ENCODE measurements at regions not wholly inside any gene's neighbourhood (a gene's known extent, or its start where the extent isn't known, plus 50 kb on each side); places are given as distances from the start of the nearest gene placed in this dataset.

- in situ Hi-C loops (cut with MboI) (no loop called here), intact Hi-C loops (cut with micrococcal nuclease; ENCODE audit: unreplicated experiment) (no loop called here)
- Histone ChIP-seq H2AFZ (ENCODE audit: control insufficient read depth, low read depth, low read length) (no peak overlapping the region), H3K9me3 (replicated peaks; ENCODE audit: control insufficient read depth, insufficient read depth, low read length) (no peaks in the 10 kb centered on the region), H3K27me3 (replicated peaks in 1 of 2; ENCODE audit: control insufficient read depth in 2 of 2, insufficient read depth in 2 of 2, low read length in 1 of 2) (no peaks in the 10 kb centered on the region), H3K36me3 (ENCODE audit: control insufficient read depth in 2 of 2, insufficient read depth in 2 of 2, low read length in 1 of 2) (no peaks in the 10 kb centered on the region), H3K79me2 (ENCODE audit: control insufficient read depth, insufficient read depth, low read length) (no peaks in the 10 kb centered on the region), H4K20me1 (ENCODE audit: control insufficient read depth, insufficient read depth) (no peaks in the 10 kb centered on the region), H3K4me3 (no peak overlapping the region), H3K4me2 (ENCODE audit: control insufficient read depth, insufficient read depth) (no peak overlapping the region), H3K27ac (ENCODE audit: control insufficient read depth, insufficient read depth) (no peak overlapping the region), H3K9ac (ENCODE audit: control insufficient read depth, insufficient read depth, low read length) (no peak overlapping the region), H3K4me1 (ENCODE audit: control insufficient read depth, insufficient read depth, low read length) (no peaks in the 10 kb centered on the region)
- DNase-seq (ENCODE audit: low read depth, low spot score), result no peak
- BruUV-seq (replicated peaks), result no TSS peak
- ChIA-PET POLR2A (no interaction called here), RAD21 (ENCODE audit: unreplicated experiment) (no interaction called here), SMC1A (ENCODE audit: uncharacterized antibody, unreplicated experiment) (no interaction called here), CTCF (no interaction called here)
- 2% methylated on average over 5 of the region's 5 CpGs for WGBS (ENCODE audit: insufficient coverage, insufficient replicate concordance, low lambda C conversion rate, missing lambda C conversion rate)
- no peak for ATAC-seq
- FAIRE-seq, result no peak
- TF ChIP-seq TCF12 (IDR thresholded peaks at IDR 0.05; ENCODE audit: low read depth, low read length) (no peak), HDAC2 (IDR thresholded peaks at IDR 0.05) (no peak), CBX3 (IDR thresholded peaks at IDR 0.05; ENCODE audit: borderline replicate concordance, low read depth) (no peak), YBX1 (IDR thresholded peaks at IDR 0.05) (no peak), PRDM15 (CRISPR knock-in tag; IDR thresholded peaks at IDR 0.05) (no peak), NFIC (IDR thresholded peaks at IDR 0.05; ENCODE audit: low read depth, low read length) (no peak), BRCA1 (IDR thresholded peaks at IDR 0.05; ENCODE audit: low read depth, low read length) (no peak), SRF (IDR thresholded peaks at IDR 0.05; ENCODE audit: low read depth in 2 of 2, low read length in 2 of 2) (no peak), ATF2 (IDR thresholded peaks at IDR 0.05; ENCODE audit: low read length) (no peak), HSF1 (IDR thresholded peaks at IDR 0.05; ENCODE audit: low read depth, low read length) (no peak)
- TF ChIP-seq, protein P1, sequence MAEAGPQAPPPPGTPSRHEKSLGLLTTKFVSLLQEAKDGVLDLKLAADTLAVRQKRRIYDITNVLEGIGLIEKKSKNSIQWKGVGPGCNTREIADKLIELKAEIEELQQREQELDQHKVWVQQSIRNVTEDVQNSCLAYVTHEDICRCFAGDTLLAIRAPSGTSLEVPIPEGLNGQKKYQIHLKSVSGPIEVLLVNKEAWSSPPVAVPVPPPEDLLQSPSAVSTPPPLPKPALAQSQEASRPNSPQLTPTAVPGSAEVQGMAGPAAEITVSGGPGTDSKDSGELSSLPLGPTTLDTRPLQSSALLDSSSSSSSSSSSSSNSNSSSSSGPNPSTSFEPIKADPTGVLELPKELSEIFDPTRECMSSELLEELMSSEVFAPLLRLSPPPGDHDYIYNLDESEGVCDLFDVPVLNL (IDR thresholded peaks at IDR 0.05; ENCODE audit: low read depth, low read length), result no peak
Observed at GRCh38 chr15:93527374-93528050, 438.5 kb upstream of the RGMA start.

Measured in GM12878 (cell line).